Gastroesophageal sphincter (tissue), 2 donors: ENCODE measurements at regions not wholly inside any gene's neighbourhood (a gene's known extent, or its start where the extent isn't known, plus 50 kb on each side); places are given as distances from the start of the nearest gene placed in this dataset.

Experiments used
- EP300 ChIP-seq: sonication (generic); formaldehyde crosslinking; IDR thresholded peaks from one replicate; pipeline ENCODE4 v1.6.1; 2017; ENCODE audit warnings: antibody characterized with exemption, mild to moderate bottlenecking
- POLR2A ChIP-seq, 2 donors: fragments of 450-650 bp; IDR thresholded peaks; one replicate each; pipeline ENCODE4 v1.6.1; 2017; ENCODE audit warnings: antibody characterized with exemption in 2 of 2, mild to moderate bottlenecking in 2 of 2, moderate library complexity in 1 of 2

- TF ChIP-seq EP300 (no peak), POLR2A (IDR thresholded peaks at IDR 0.05) (no peak)
These were observed 606.6 kb upstream of the C9orf72 start for GRCh38 chr9:28179893-28180292.
